ENCODE measurements at regions not wholly inside any gene's neighbourhood (a gene's known extent, or its start where the extent isn't known, plus 50 kb on each side); places are given as distances from the start of the nearest gene placed in this dataset.

DNA sequence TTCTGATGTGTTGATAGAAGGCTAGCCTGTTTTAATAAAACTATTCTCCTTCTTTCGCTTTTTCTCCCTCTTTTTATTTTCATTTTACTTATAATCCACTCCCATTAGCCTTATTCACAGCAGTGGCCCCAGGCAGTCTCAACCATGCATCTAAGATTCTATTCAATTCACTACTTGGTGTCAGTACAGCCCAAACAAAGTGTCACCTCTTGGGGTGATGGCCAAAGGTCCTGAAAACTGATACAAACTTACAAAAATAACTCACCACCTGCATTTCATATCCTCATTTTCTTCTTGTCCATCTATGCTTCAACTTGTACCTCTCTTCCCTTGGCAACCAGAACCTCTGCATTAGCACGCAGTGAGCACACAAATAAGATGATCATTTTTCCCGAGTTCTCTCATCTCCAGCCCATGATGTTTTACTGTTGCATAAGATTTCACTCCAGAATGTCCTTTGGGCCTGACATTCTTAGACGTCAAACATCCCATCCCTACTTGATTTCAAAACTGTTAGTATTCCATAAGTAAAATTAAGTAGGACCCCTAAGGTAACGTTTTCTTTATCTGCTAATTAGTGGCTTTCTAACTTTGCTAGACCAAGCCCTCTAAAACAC, 559.3 kb upstream of the TNP1 start:
- Mint-ChIP-seq H3K27me3 (peaks cover 2% of the 10 kb centered on the region), H3K9me3 (no peaks in the 10 kb centered on the region), H3K27ac (no peak overlapping the region), H3K4me3 (no peak overlapping the region), H3K4me1 (no peaks in the 10 kb centered on the region), H3K36me3 (peaks cover 3% of the 10 kb centered on the region)

DNA sequence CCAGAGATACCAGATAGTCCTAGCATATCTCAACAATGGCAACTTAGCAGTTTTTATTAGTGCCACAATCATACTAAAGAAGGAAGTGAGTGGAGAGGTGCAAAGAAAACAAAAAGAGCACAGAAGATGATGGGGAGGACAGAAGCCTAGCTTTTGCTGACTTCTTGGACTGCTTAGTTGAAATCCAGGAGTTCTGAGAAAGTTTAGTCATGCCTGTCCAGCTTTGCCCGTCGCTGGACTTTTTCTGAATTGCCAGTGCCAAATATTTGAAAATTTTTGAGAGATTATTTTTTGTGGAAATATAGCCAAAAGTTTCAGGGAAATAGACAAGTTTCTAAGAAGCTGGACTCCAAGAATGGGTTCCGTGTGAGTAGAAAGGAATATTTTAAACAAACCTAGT, 558.7 kb upstream of the TNP1 start:
- H3K4me3 Mint-ChIP-seq = no peak overlapping the region
- H3K27ac Mint-ChIP-seq = no peak overlapping the region

DNA sequence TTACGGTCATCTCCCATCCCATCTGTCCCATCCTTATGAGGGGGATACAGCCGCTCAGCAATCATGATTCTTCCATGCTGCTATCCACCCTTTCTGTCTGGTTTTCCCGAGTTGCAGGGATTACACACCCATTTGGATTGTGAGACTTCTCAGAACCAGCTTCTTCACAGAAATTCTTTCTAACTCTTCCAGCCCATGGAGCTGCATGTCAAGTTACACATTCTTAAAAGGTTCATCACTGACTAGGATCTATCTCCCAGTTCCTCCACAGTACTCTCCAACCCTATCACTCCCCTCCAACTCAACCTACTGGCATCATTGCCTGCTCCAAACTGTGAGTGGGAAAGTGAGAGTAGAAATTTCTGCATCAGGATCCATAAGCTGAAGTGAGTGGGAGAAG, 558.2 kb upstream of the TNP1 start:
- Mint-ChIP-seq H3K4me3 (no peak overlapping the region), H3K9me3 (no peaks in the 10 kb centered on the region), H3K4me1 (no peaks in the 10 kb centered on the region), H3K27ac (no peak overlapping the region), H3K27me3 (peaks cover 2% of the 10 kb centered on the region), H3K36me3 (peaks cover 3% of the 10 kb centered on the region)

More for the DNA sequence above, 558.7 kb upstream of the TNP1 start:
- Mint-ChIP-seq H3K9me3 (no peaks in the 10 kb centered on the region), H3K27me3 (peaks cover 2% of the 10 kb centered on the region), H3K4me1 (no peaks in the 10 kb centered on the region), H3K36me3 (peaks cover 3% of the 10 kb centered on the region)

DNA sequence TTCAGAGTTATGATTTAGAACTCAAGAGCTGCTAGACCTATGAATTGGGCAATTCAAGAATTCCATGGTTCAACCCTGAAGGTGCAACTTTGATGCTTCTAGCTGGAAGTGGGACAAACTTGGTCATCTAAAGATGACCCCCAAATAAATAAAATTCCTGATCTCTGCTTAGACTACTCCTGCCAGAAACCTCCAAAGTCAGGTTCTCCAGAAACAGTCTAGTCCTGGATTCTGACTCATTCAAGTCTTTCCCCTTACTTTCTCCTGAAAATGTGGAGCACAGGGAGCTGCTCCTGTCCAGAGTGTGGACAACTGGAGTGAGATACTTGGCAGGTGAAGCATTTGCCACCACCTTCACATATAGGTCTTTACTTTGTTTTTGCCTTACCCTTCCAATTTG, 557.7 kb upstream of the TNP1 start:
- Mint-ChIP-seq H3K4me3 (no peak overlapping the region), H3K4me1 (no peaks in the 10 kb centered on the region), H3K9me3 (no peaks in the 10 kb centered on the region), H3K36me3 (peaks cover 3% of the 10 kb centered on the region), H3K27me3 (peaks cover 2% of the 10 kb centered on the region), H3K27ac (no peak overlapping the region)

DNA sequence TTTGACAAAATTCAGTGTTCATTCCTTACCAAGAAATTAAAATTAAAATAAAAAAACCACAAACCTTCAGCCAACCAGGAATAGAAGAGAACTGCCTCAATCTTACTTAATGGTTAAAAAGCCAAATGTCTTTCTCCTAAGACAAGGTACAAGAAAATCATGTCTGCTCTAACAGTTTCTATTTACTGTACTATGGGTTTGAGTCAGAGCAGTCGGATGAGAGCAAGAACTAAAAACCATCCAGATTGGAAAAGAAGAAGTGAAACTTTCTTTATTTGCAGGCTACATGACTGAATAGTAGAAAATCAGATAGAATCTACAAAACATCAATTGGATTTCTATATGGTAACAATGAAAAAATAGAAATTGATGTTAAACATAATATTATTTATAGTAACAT, 555.5 kb upstream of the TNP1 start:
- H3K4me1 Mint-ChIP-seq = no peaks in the 10 kb centered on the region
- no peak overlapping the region for H3K27ac Mint-ChIP-seq
- peaks cover 7% of the 10 kb centered on the region for H3K36me3 Mint-ChIP-seq
- peaks cover 2% of the 10 kb centered on the region for H3K27me3 Mint-ChIP-seq
- H3K9me3 Mint-ChIP-seq = no peaks in the 10 kb centered on the region
- H3K4me3 Mint-ChIP-seq = no peak overlapping the region

DNA sequence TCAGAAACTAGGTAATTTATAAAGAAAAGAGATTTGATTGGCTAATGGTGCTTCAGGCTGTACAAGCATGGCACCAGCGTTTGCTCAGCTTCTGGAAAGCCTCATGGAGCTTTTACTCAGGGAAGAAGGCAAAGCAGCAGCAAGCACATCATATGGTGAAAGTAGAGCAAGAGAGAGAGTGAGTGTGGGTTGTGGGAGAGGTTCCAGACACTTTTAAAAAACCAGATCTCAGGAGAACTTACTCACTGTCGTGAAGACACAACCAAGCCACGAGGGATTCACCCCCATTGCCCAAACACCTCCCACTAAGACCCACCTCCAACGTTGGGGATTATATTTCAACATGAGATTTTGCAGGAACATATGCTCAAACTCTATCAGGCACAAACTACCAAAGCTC, 554.6 kb upstream of the TNP1 start:
- Mint-ChIP-seq H3K4me1 (no peaks in the 10 kb centered on the region), H3K27ac (no peak overlapping the region), H3K4me3 (no peak overlapping the region), H3K36me3 (peaks cover 7% of the 10 kb centered on the region), H3K27me3 (peaks cover 2% of the 10 kb centered on the region), H3K9me3 (no peaks in the 10 kb centered on the region)

DNA sequence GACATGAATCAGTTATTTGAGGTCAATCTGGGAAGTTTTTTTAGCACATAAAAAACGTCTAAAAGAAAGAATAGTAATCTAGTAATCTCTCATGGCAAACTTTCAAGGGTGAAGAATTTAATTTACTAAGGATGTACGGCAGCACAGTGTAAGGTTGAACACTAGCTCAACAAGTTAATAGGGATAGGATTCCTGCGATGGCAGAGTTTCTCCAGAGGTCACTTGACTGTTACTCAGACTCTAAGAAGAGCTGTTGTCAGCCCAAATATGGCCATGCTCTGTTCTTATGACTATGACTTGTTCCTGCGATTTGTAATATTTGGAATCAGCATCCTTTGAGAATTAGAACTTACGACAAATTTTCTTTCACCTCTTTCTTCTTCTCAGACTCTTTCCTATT, 553.3 kb upstream of the TNP1 start:
- H3K9me3 Mint-ChIP-seq = no peaks in the 10 kb centered on the region
- no peak overlapping the region for H3K27ac Mint-ChIP-seq
- peaks cover 3% of the 10 kb centered on the region for H3K36me3 Mint-ChIP-seq
- H3K27me3 Mint-ChIP-seq = no peaks in the 10 kb centered on the region
- H3K4me3 Mint-ChIP-seq = no peak overlapping the region
- no peaks in the 10 kb centered on the region for H3K4me1 Mint-ChIP-seq

DNA sequence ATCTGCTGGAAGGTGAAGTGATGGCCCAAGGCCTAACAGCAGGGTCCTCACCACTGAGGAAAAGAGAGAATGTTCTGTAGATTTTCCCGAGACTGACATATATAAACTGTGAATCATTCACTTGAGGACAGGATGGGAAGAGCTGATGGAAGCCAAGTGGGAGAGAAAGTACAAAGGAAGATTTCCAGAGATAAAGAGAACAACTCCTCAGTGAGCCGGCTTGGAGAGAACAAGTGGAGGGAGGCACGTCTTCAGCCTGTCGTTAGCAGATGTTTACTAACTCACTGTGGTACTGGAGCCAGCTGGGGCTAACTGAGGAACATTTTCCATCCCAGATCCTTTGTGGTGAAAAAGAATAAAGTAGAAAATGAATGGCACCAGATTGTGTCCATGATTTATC, 552.9 kb upstream of the TNP1 start:
- no peaks in the 10 kb centered on the region for H3K9me3 Mint-ChIP-seq
- H3K4me3 Mint-ChIP-seq = no peak overlapping the region
- H3K4me1 Mint-ChIP-seq = no peaks in the 10 kb centered on the region
- H3K27ac Mint-ChIP-seq = no peak overlapping the region
- no peaks in the 10 kb centered on the region for H3K27me3 Mint-ChIP-seq
- H3K36me3 Mint-ChIP-seq = peaks cover 3% of the 10 kb centered on the region

DNA sequence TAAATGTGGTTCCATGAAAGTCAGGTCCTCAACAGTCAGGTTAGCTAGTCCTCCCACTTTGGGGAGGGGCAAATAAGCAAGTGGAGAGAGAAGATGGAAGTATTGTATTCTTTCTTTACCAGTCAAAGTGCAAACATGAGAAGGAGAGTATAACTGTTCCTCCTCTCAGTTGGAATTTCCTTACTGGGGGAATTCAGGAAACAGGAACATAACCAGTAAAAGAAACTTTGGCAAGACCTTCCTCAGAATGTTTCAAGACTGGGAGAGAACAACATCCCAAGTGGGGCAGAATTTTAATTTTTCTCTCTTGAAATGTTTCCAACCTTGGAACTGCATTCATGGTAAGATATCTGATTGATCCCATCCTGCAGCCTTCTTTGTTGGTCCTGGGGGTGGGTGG, 552.4 kb upstream of the TNP1 start:
- no peak overlapping the region for H3K27ac Mint-ChIP-seq
- no peaks in the 10 kb centered on the region for H3K4me1 Mint-ChIP-seq
- H3K4me3 Mint-ChIP-seq = no peak overlapping the region
- no peaks in the 10 kb centered on the region for H3K9me3 Mint-ChIP-seq
- H3K36me3 Mint-ChIP-seq = peaks cover 3% of the 10 kb centered on the region
- H3K27me3 Mint-ChIP-seq = no peaks in the 10 kb centered on the region

DNA sequence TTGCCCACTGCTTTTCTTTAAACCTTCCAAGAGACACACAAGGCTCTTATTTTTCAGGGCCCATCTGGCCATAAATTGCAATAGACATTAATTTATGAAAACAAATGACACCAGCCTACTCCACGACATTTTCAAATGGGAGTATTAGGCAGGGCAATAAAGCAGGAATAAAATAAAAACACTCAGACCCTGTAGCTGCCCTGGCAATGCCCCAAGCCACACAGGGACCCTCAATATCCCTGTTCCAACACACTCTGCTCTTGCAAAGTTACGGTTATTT, 550.8 kb upstream of the TNP1 start:
- H3K4me3 Mint-ChIP-seq = no peak overlapping the region
- H3K27me3 Mint-ChIP-seq = no peaks in the 10 kb centered on the region
- H3K27ac Mint-ChIP-seq = no peak overlapping the region
- no peaks in the 10 kb centered on the region for H3K9me3 Mint-ChIP-seq
- H3K36me3 Mint-ChIP-seq = peaks cover 3% of the 10 kb centered on the region
- H3K4me1 Mint-ChIP-seq = no peaks in the 10 kb centered on the region

DNA sequence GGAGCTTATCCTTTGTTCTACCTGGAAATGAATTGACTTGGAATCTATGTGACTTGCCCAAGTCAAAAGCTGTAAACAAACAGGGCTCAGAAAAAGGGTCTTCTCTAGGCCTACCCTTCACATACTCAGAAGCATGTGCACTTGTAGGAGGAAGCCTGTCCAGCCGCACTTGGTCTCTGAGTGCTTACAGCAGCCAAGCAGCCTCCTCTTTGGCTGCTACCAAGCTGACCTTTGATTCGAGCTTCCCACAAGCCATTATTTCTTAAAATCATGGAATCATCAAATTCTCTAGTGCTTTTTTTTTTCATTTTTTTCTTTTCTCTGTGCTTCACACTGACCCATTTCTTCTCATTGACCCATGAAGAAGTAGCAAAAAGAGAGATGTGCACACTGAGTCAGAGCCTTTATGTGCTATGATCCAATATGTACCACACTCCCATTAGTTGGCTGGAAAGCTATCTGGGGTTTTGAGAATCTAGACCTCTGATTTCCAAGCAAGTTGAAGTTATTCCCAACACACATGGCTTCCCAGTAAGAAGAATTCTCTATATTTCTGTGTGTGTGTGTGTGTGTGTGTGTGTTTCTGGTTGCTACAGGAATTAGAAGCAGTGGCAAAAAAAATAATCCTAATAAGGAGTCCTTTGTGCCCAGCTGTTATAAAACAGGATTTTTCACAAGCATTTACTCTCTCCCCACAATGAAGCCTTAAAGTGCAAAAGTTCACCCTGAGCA, 550.3 kb upstream of the TNP1 start:
- Mint-ChIP-seq H3K27me3 (no peaks in the 10 kb centered on the region), H3K36me3 (peaks cover 3% of the 10 kb centered on the region), H3K27ac (no peak overlapping the region), H3K4me1 (no peaks in the 10 kb centered on the region), H3K9me3 (no peaks in the 10 kb centered on the region), H3K4me3 (no peak overlapping the region)

DNA sequence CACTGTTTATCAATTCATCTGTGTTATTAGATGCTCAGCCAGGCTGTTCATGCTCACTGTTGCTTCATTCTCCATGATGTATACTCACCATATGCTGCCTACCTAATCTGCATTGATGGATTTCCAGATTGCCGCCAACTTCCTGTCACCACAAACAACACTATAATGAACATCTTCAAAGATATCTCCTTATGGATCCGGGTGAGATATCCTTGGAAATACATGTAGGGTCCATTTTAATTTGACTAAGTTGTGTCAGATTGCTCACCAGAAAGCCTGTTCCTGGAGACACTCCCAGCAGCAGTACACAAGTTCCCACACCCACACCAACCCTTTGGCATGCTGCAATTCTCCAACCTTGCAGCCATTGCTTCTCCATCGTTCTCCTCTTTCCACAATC, 547.5 kb upstream of the TNP1 start:
- no peaks in the 10 kb centered on the region for H3K4me1 Mint-ChIP-seq
- no peaks in the 10 kb centered on the region for H3K9me3 Mint-ChIP-seq
- H3K4me3 Mint-ChIP-seq = no peak overlapping the region
- H3K36me3 Mint-ChIP-seq = peaks cover 3% of the 10 kb centered on the region
- no peak overlapping the region for H3K27ac Mint-ChIP-seq
- H3K27me3 Mint-ChIP-seq = no peaks in the 10 kb centered on the region

DNA sequence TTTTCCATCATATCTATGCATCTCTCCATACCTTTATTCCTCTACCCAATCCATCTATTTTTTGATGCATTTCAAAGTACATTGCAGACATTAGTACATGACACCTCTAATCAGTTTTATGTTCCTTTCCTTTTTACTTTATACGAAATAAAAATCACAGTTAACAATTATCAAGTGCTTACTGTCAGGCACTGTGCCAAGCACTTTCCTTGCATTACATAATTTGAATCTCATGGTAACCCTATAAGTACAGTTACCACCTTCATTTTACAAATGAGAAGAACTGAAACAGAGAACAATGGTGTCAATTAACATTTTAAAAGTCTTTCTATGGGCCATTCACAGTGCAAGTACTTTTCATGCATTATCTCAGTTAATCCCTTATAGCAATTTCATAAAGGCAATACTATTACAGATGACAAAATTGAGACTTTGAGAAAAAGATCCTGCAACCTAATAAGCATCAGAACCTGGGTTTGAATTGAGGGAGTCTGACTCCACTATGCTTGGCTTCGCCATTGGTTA, 544.4 kb upstream of the TNP1 start:
- Mint-ChIP-seq H3K27ac (no peak overlapping the region), H3K36me3 (no peaks in the 10 kb centered on the region), H3K27me3 (no peaks in the 10 kb centered on the region), H3K4me3 (no peak overlapping the region), H3K4me1 (peaks cover 7% of the 10 kb centered on the region), H3K9me3 (no peaks in the 10 kb centered on the region)

DNA sequence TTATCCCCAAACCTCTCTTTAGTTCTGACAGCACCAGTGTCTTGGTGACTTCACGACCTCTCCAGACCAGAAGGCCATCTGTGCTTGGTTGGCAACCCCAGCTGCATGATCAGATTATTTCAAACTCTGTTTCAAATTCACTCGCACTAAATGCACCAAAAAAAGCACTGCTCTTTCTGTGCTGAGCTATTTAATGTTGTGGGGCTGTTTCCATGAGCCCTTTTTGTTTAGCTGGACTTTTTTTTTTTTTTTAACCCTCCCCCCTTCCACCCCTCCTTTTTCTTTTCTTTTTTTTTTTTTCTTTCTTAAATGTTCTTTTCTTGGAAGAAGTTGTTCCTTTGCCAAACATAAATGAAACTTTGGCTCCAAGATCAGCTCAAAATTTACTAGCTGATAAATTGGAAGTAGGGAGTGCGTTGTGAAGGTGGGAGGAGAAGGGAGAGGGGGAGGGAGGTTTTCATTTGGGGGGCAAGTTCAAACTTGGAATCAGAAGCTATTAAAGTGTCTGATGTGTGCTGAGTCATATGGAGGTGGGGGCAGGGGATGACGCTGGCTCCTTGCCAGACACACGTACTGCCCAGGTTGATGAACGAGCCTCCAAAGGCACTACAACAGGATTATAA, 543.0 kb upstream of the TNP1 start:
- no peaks in the 10 kb centered on the region for H3K9me3 Mint-ChIP-seq
- no peak overlapping the region for H3K4me3 Mint-ChIP-seq
- peaks cover 20% of the 10 kb centered on the region for H3K4me1 Mint-ChIP-seq
- H3K27me3 Mint-ChIP-seq = no peaks in the 10 kb centered on the region
- no peak overlapping the region for H3K27ac Mint-ChIP-seq
- H3K36me3 Mint-ChIP-seq = no peaks in the 10 kb centered on the region

DNA sequence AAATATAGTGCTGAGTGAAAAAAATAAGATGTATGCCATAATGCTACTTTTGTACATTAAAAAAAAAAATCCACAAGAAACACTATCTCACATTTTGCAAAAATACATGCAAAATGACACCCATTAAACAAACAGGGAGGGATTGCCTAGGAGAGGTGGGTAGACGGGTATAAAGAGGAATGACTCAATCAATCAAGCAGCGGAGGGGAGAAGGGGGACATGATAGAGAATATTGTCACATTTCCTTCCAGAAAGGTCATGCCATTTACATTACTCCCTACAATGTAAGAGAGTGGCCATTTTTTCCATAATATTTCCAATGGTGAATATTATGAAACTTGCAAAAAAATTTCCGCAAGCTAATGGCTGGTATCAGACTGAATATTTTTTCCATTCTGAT, 542.3 kb upstream of the TNP1 start:
- Mint-ChIP-seq H3K9me3 (no peaks in the 10 kb centered on the region), H3K36me3 (no peaks in the 10 kb centered on the region), H3K4me3 (no peak overlapping the region), H3K27me3 (no peaks in the 10 kb centered on the region), H3K27ac (no peak overlapping the region), H3K4me1 (peaks cover 20% of the 10 kb centered on the region)

DNA sequence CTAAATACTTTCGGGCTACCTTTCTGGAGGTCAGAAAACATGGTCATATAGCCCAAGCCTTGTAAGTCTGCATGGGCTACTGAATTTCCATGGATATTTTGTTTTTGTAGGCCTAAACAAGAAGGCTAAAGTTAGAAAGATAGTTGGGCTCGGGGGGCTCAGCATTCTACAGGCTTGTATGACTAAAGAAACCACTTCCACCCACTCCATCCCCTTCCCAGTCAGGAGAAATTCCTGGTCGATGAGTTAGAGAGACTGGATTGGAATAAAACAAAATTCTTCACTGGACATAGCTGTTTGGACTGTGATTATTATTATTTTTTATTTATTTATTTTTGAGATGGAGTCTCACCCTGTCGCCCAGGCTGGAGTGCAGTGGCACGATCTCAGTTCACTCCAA, 539.4 kb upstream of the TNP1 start:
- H3K9me3 Mint-ChIP-seq = no peaks in the 10 kb centered on the region
- no peaks in the 10 kb centered on the region for H3K36me3 Mint-ChIP-seq
- H3K27me3 Mint-ChIP-seq = no peaks in the 10 kb centered on the region
- H3K4me3 Mint-ChIP-seq = no peak overlapping the region
- peaks cover 20% of the 10 kb centered on the region for H3K4me1 Mint-ChIP-seq
- H3K27ac Mint-ChIP-seq = no peak overlapping the region

Measured in activated naive CD4-positive, alpha-beta T cell treated with anti-CD3 and anti-CD28 coated beads, Interleukin-2, amount 50 U/mL, for 24 hours (primary cell).